Activated naive CD8-positive, alpha-beta T cell treated with anti-CD3 and anti-CD28 coated beads, Interleukin-2, amount 10 ng/mL, durations not matched to agents 7 days and 5 days (primary cell): ENCODE measurements at regions not wholly inside any gene's neighbourhood (a gene's known extent, or its start where the extent isn't known, plus 50 kb on each side); places are given as distances from the start of the nearest gene placed in this dataset.
A peak's percentile ranks its signal among the peaks of the same experiment; 100 is the strongest.

Source experiments
- ATAC-seq: fragments of 150-1000 bp; cut with Tn5 transposase; one replicate; pipeline ENCODE4 v1.10.0; 2021; ENCODE audit warnings: low read depth, moderate library complexity
- POLR2A ChIA-PET: fragments of 350-600 bp; sonication (Branson Sonifier 250); formaldehyde crosslinking; loops from one replicate; lab custom pipeline; 2021; ENCODE audit warnings: antibody characterized with exemption; lab: Charles Lee
- DNase-seq: peaks from one replicate; pipeline ENCODE4 v3.0.0; 2021
- H3K27ac Mint-ChIP-seq: one replicate; pipeline ENCODE4 v1.8.0; 2022; ENCODE audit warnings: mild to moderate bottlenecking, mixed read lengths
- H3K27me3 Mint-ChIP-seq: one replicate; pipeline ENCODE4 v1.8.0; 2022; ENCODE audit warnings: mild to moderate bottlenecking, moderate library complexity, mixed read lengths
- H3K36me3 Mint-ChIP-seq: one replicate; pipeline ENCODE4 v1.8.0; 2021; ENCODE audit warnings: mild to moderate bottlenecking, mixed read lengths
- H3K4me1 Mint-ChIP-seq: one replicate; pipeline ENCODE4 v1.8.0; 2021; ENCODE audit warnings: mixed read lengths
- H3K4me3 Mint-ChIP-seq: one replicate; pipeline ENCODE4 v1.8.0; 2022; ENCODE audit warnings: mild to moderate bottlenecking, moderate library complexity, mixed read lengths
- H3K9me3 Mint-ChIP-seq: one replicate; pipeline ENCODE4 v1.8.0; 2021; ENCODE audit warnings: mixed read lengths

- POLR2A ChIA-PET: no interaction called here
- H3K36me3 Mint-ChIP-seq: no peaks in the 10 kb centered on the region
- no peak overlapping the region for H3K27ac Mint-ChIP-seq
- peaks cover 6% of the 10 kb centered on the region for H3K4me1 Mint-ChIP-seq
- H3K4me3 Mint-ChIP-seq: no peak overlapping the region
- peaks cover 5% of the 10 kb centered on the region for H3K9me3 Mint-ChIP-seq
- H3K27me3 Mint-ChIP-seq: no peaks in the 10 kb centered on the region
- ATAC-seq: no peak
- DNase-seq: no peak
Observed at GRCh38 chr1:101147381-101147780, 89.4 kb upstream of the S1PR1 start.

DNA sequence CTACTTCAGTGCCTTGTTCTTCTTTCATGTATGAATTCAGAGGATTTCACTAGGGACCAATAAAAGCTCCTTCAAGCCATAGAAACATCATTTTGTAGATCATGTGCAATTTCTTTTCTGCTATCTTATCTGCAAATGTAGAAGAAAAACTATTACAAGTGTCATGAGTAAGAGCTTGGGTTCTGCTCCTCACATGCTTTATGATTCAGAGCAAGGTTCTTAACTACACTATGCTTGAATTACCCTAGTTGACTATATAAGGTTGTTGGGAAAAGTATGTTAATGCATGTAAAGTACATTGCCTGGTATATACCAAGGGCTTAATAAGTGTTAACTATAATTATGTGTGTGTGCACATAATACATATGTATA lies 91.4 kb upstream of the S1PR1 start:
- Mint-ChIP-seq H3K27ac (no peak overlapping the region), H3K4me3 (no peak overlapping the region), H3K27me3 (no peaks in the 10 kb centered on the region), H3K9me3 (peaks cover 5% of the 10 kb centered on the region), H3K4me1 (peaks cover 6% of the 10 kb centered on the region), H3K36me3 (no peaks in the 10 kb centered on the region)
- POLR2A ChIA-PET: interaction anchor here (0.9 kb wide), 1 partner anchor 33 kb away, joined by 3 read pairs; no protein-coding TSS in a partner anchor
- DNase-seq (no peak), ATAC-seq (no peak)

DNA sequence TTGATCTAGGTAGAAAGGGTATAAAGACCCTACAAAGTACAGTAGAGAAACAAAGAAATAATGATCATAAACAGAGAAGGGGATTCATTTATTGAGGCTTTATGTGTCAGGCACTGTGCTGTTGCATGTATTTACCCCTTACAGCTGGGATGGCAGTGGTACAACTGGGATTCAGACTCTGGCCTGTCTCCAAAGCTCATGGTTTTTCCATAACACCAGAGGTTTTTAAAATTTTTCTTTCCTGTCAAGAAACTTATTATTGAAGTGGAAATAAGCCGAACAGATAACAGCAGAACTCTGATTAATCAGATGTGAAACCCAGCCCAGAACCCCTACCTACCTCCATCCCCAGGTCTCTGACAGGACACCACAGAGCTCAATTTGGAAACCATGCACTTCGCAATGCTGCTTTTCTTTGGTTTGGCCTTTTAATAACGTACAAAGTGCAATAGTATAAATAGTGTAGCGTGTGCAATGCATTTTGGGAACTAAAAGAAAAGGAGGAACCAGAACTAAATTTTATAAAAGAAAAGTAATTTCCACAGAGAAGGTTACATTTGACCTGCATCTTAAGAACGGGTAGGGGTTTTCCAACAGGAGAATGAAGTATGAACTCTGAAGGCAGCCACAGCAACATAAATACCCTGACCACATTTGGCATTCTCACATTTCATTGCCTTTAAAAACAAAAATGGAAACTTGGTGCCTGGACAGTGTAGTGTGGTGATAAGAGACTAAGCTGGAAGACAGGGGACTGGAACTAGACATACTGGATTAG lies 92.0 kb upstream of the S1PR1 start:
- ATAC-seq: no peak
- POLR2A ChIA-PET: interaction anchor here (0.9 kb wide), 1 partner anchor 34 kb away, joined by 3 read pairs; no protein-coding TSS in a partner anchor
- H3K27ac Mint-ChIP-seq: no peak overlapping the region

GRCh38 chr1:101142244-101142643 lies 94.6 kb upstream of the S1PR1 start:
- Mint-ChIP-seq H3K36me3 (no peaks in the 10 kb centered on the region), H3K27me3 (no peaks in the 10 kb centered on the region), H3K9me3 (peaks cover 5% of the 10 kb centered on the region), H3K4me3 (no peak overlapping the region), H3K4me1 (peaks cover 17% of the 10 kb centered on the region), H3K27ac (no peak overlapping the region)
- no peak for DNase-seq
- POLR2A ChIA-PET: interaction anchor here (1.4 kb wide), 1 partner anchor 12 kb away, joined by 3 read pairs; no protein-coding TSS in a partner anchor
- ATAC-seq: no peak

More for the DNA sequence above, 92.0 kb upstream of the S1PR1 start:
- no peak for DNase-seq
- Mint-ChIP-seq H3K4me1 (peaks cover 6% of the 10 kb centered on the region), H3K9me3 (peaks cover 5% of the 10 kb centered on the region), H3K36me3 (no peaks in the 10 kb centered on the region), H3K4me3 (no peak overlapping the region), H3K27me3 (no peaks in the 10 kb centered on the region)

- Mint-ChIP-seq H3K4me1 (peaks cover 25% of the 10 kb centered on the region), H3K27ac (no peak overlapping the region), H3K4me3 (no peak overlapping the region), H3K27me3 (no peaks in the 10 kb centered on the region), H3K36me3 (no peaks in the 10 kb centered on the region), H3K9me3 (peaks cover 4% of the 10 kb centered on the region)
- no peak for ATAC-seq
- no peak for DNase-seq
- POLR2A ChIA-PET: interaction anchor here (1.4 kb wide), 1 partner anchor 11 kb away, joined by 3 read pairs; no protein-coding TSS in a partner anchor
Observed at GRCh38 chr1:101141376-101141775, 95.4 kb upstream of the S1PR1 start.

GRCh38 chr1:101139821-101140718 lies 96.7 kb upstream of the S1PR1 start:
- Mint-ChIP-seq H3K27me3 (no peaks in the 10 kb centered on the region), H3K36me3 (no peaks in the 10 kb centered on the region), H3K4me1 (peaks cover 33% of the 10 kb centered on the region), H3K9me3 (peaks cover 1% of the 10 kb centered on the region), H3K4me3 (no peak overlapping the region), H3K27ac (no peak overlapping the region)
- POLR2A ChIA-PET: interaction anchor here (0.7 kb wide), 1 partner anchor 99 kb away, joined by 3 read pairs; no protein-coding TSS in a partner anchor
- DNase-seq (no peak), ATAC-seq (no peak)

DNA sequence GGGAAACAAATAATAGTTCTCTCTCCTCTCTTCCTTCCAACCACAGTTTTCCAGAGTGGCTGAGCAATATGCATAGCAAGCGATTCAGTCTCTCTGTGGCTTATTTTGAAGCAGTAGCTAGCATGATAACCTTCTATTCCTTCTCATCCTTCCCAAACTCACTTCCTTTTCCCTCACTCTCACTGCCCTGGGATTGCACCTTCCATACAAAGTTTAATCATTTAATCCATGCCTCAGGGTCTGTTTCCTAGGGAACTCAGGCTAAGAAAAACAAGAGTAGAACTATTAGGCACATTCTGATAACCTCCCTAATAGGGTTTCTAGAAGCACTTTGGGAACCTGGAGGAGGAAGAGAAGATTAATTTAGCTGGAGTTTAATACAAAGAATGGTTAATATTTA lies 97.7 kb upstream of the S1PR1 start:
- Mint-ChIP-seq H3K9me3 (peaks cover 2% of the 10 kb centered on the region), H3K4me1 (peaks cover 42% of the 10 kb centered on the region), H3K27ac (no peak overlapping the region), H3K36me3 (peaks cover 2% of the 10 kb centered on the region), H3K4me3 (no peak overlapping the region), H3K27me3 (no peaks in the 10 kb centered on the region)
- DNase-seq (no peak), ATAC-seq (no peak)
- POLR2A ChIA-PET: interaction anchor here (0.7 to 3.6 kb wide), 3 partner anchors 33 to 100 kb away, joined by 3 to 19 read pairs (median 8); no protein-coding TSS in a partner anchor

GRCh38 chr1:101137144-101138126 lies 99.4 kb upstream of the S1PR1 start:
- peak overlapping the region; percentile 65 for H3K4me3 Mint-ChIP-seq
- no peak for DNase-seq

GRCh38 chr1:101136739-101137138 lies 100.1 kb upstream of the S1PR1 start:
- peaks cover 51% of the 10 kb centered on the region for H3K4me1 Mint-ChIP-seq

More at GRCh38 chr1:101137144-101138126, 99.4 kb upstream of the S1PR1 start:
- Mint-ChIP-seq H3K27me3 (no peaks in the 10 kb centered on the region), H3K9me3 (peaks cover 2% of the 10 kb centered on the region), H3K4me1 (peaks cover 48% of the 10 kb centered on the region), H3K36me3 (peaks cover 3% of the 10 kb centered on the region), H3K27ac (peak overlapping the region; percentile 79)
- POLR2A ChIA-PET: interaction anchor here (1.2 to 3.6 kb wide), 5 partner anchors 9 to 101 kb away, joined by 3 to 19 read pairs (median 8); no protein-coding TSS in a partner anchor
- peak; percentile 45 for ATAC-seq

DNA sequence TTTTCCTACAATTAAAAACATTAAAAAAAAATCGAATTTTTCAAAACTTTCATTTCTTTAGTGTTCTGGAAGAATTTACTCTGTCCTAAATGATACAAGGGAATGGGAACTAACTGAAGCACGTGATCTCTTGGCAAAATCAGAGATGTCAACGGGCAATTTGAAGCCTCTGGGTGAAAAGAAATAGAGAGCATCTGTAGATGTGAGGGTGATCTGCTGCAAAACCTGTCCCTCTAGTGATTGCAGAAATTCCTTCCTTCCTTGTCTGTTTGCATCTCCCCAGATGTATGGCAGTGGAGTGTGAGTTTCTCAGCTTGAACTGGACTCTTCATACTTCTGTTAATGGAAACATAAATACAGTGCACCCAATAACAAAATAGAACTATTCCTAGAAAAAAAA lies 100.5 kb upstream of the S1PR1 start:
- peak overlapping the region; percentile 51 for H3K27ac Mint-ChIP-seq

More at GRCh38 chr1:101136739-101137138, 100.1 kb upstream of the S1PR1 start:
- DNase-seq: no peak
- peak; percentile 74 for ATAC-seq
- POLR2A ChIA-PET: interaction anchor here (2.5 to 3.6 kb wide), 2 partner anchors 42 to 102 kb away, joined by 9 to 19 read pairs; no protein-coding TSS in a partner anchor
- Mint-ChIP-seq H3K27ac (peak overlapping the region; percentile 79), H3K36me3 (peaks cover 3% of the 10 kb centered on the region), H3K27me3 (no peaks in the 10 kb centered on the region), H3K4me3 (peak overlapping the region; percentile 65), H3K9me3 (peaks cover 2% of the 10 kb centered on the region)

GRCh38 chr1:101135526-101135925 lies 101.3 kb upstream of the S1PR1 start:
- H3K36me3 Mint-ChIP-seq: peaks cover 3% of the 10 kb centered on the region
- peaks cover 63% of the 10 kb centered on the region for H3K4me1 Mint-ChIP-seq
- no peak overlapping the region for H3K27ac Mint-ChIP-seq
- peaks cover 2% of the 10 kb centered on the region for H3K9me3 Mint-ChIP-seq
- POLR2A ChIA-PET: interaction anchor here (0.6 to 3.6 kb wide), 2 partner anchors 103 to 118 kb away, joined by 3 to 19 read pairs; no protein-coding TSS in a partner anchor
- DNase-seq: no peak
- H3K4me3 Mint-ChIP-seq: peak overlapping the region; percentile 13
- H3K27me3 Mint-ChIP-seq: no peaks in the 10 kb centered on the region
- no peak for ATAC-seq

More for the DNA sequence above, 100.5 kb upstream of the S1PR1 start:
- H3K4me3 Mint-ChIP-seq: peak overlapping the region; percentile 65
- ATAC-seq (no peak), DNase-seq (no peak)
- H3K36me3 Mint-ChIP-seq: peaks cover 3% of the 10 kb centered on the region
- H3K4me1 Mint-ChIP-seq: peaks cover 56% of the 10 kb centered on the region
- no peaks in the 10 kb centered on the region for H3K27me3 Mint-ChIP-seq
- peaks cover 2% of the 10 kb centered on the region for H3K9me3 Mint-ChIP-seq
- POLR2A ChIA-PET: interaction anchor here (2.5 to 3.6 kb wide), 2 partner anchors 43 to 102 kb away, joined by 9 to 19 read pairs; no protein-coding TSS in a partner anchor
